Smooth muscle cell (in vitro differentiated cells): ENCODE measurements at regions not wholly inside any gene's neighbourhood (a gene's known extent, or its start where the extent isn't known, plus 50 kb on each side); places are given as distances from the start of the nearest gene placed in this dataset. TPM values are rescaled to one million over a fixed set of nuclear protein-coding genes. Genes with fewer than 3 reads are reported as not detected.

Experiments
- DNase-seq: peaks from one replicate; lab custom pipeline; 2025; ENCODE audit not compliant: unreplicated experiment; lab: John Stamatoyannopoulos, UW
- H2AFZ ChIP-seq: fragments of 200-600 bp; sonication (generic); 2 replicates; pipeline ENCODE4 v1.6.0; 2016; ENCODE audit warnings: antibody characterized with exemption, low read depth, mild to moderate bottlenecking
- H3F3A ChIP-seq: fragments of 200-600 bp; sonication (generic); 2 replicates; pipeline ENCODE4 v1.6.0; 2017; ENCODE audit warnings: antibody characterized with exemption, low read depth
- H3K27ac ChIP-seq: fragments of 200-600 bp; sonication (generic); 2 replicates; pipeline ENCODE4 v1.5.1; 2016; ENCODE audit warnings: low read depth, mild to moderate bottlenecking
- H3K27me3 ChIP-seq: fragments of 200-600 bp; sonication (generic); 2 replicates; pipeline ENCODE4 v1.6.1; 2016; ENCODE audit warnings: low read depth, mild to moderate bottlenecking
- H3K36me3 ChIP-seq: fragments of 200-600 bp; sonication (generic); 2 replicates; pipeline ENCODE4 v1.5.1; 2016; ENCODE audit warnings: low read depth
- H3K4me1 ChIP-seq: fragments of 200-600 bp; sonication (generic); 2 replicates; pipeline ENCODE4 v1.5.1; 2016; ENCODE audit warnings: low read depth
- H3K4me2 ChIP-seq: fragments of 200-600 bp; sonication (generic); 2 replicates; pipeline ENCODE4 v1.6.0; 2016; ENCODE audit warnings: mild to moderate bottlenecking
- H3K4me3 ChIP-seq: fragments of 200-600 bp; sonication (generic); 2 replicates; pipeline ENCODE4 v1.5.1; 2016; ENCODE audit warnings: mild to moderate bottlenecking
- H3K79me2 ChIP-seq: fragments of 200-600 bp; sonication (generic); 2 replicates; pipeline ENCODE4 v1.6.0; 2016; ENCODE audit warnings: low read depth, mild to moderate bottlenecking
- H3K9ac ChIP-seq: fragments of 200-600 bp; sonication (generic); 2 replicates; pipeline ENCODE4 v1.6.0; 2016; ENCODE audit warnings: low read depth
- H3K9me3 ChIP-seq: fragments of 200-600 bp; sonication (generic); replicated peaks from 2 replicates; pipeline ENCODE4 v1.5.1; 2016; ENCODE audit warnings: low read depth
- H4K20me1 ChIP-seq: fragments of 200-600 bp; sonication (generic); 2 replicates; pipeline ENCODE4 v1.6.0; 2016; ENCODE audit warnings: low read depth
- WGBS: methylation state at CpG from one replicate; pipeline ENCODE4 v1.1.7; 2016; ENCODE audit warnings: low lambda C conversion rate; 5-methylcytosine and 5-hydroxymethylcytosine counted together
- small RNA-seq: library from RNA; depleted of rRNA; stranded (forward); fragments of <200 nt; gene quantifications from one replicate; pipeline ENCODE3, GENCODE V24; 2014
- TF ChIP-seq, protein P1 (sequence below): fragments of 200-600 bp; sonication (generic); IDR thresholded peaks from 2 replicates; pipeline ENCODE4 v1.5.1; 2017; ENCODE audit warnings: borderline replicate concordance, mild to moderate bottlenecking, antibody characterized with exemption; ENCODE audit not compliant: insufficient read depth, poor library complexity, severe bottlenecking

DNA sequence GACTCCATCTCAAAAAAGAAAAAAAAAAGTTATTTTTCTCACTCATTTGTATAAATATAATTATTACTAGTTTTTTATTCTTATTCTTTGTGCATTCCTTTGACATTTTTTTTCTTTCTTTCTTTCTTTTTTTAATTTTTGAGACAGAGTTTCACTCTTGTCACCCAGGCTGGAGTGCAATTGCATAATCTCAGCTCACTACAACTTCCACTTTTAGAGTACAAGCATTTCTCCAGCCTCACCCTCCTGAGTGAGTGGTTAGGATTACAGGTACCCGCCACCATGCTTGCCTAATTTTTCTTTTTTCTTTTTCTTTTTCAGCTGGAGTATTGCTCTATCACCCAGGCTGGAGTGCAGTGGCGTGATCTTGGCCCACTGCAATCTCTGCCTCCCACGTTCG is 51.4 kb upstream of the JARID2 start:
- H3K9me3 ChIP-seq = no peaks in the 10 kb centered on the region
- no peak for DNase-seq
- H3K9ac ChIP-seq = no peak overlapping the region
- no peak overlapping the region for H3K4me3 ChIP-seq
- H2AFZ ChIP-seq = no peak overlapping the region
- no peaks in the 10 kb centered on the region for H3K36me3 ChIP-seq
- 96% methylated on average over 4 of the region's 4 CpGs for WGBS
- no peak overlapping the region for H3K4me2 ChIP-seq
- H3K27ac ChIP-seq = no peak overlapping the region
- no peaks in the 10 kb centered on the region for H3K27me3 ChIP-seq
- H3K4me1 ChIP-seq = no peaks in the 10 kb centered on the region
- no peaks in the 10 kb centered on the region for H3K79me2 ChIP-seq
- H4K20me1 ChIP-seq = no peaks in the 10 kb centered on the region
- no peaks in the 10 kb centered on the region for H3F3A ChIP-seq
- TF ChIP-seq, protein P1, sequence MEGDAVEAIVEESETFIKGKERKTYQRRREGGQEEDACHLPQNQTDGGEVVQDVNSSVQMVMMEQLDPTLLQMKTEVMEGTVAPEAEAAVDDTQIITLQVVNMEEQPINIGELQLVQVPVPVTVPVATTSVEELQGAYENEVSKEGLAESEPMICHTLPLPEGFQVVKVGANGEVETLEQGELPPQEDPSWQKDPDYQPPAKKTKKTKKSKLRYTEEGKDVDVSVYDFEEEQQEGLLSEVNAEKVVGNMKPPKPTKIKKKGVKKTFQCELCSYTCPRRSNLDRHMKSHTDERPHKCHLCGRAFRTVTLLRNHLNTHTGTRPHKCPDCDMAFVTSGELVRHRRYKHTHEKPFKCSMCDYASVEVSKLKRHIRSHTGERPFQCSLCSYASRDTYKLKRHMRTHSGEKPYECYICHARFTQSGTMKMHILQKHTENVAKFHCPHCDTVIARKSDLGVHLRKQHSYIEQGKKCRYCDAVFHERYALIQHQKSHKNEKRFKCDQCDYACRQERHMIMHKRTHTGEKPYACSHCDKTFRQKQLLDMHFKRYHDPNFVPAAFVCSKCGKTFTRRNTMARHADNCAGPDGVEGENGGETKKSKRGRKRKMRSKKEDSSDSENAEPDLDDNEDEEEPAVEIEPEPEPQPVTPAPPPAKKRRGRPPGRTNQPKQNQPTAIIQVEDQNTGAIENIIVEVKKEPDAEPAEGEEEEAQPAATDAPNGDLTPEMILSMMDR = no peak

Small RNA genes lying in the stretch of these regions (small RNA-seq; reads per million reads assigned to genes)
- not detected for gene RN7SL332P
- not detected for gene RNU6-793P
